ENCODE measurements at regions not wholly inside any gene's neighbourhood (a gene's known extent, or its start where the extent isn't known, plus 50 kb on each side); places are given as distances from the start of the nearest gene placed in this dataset.

DNA sequence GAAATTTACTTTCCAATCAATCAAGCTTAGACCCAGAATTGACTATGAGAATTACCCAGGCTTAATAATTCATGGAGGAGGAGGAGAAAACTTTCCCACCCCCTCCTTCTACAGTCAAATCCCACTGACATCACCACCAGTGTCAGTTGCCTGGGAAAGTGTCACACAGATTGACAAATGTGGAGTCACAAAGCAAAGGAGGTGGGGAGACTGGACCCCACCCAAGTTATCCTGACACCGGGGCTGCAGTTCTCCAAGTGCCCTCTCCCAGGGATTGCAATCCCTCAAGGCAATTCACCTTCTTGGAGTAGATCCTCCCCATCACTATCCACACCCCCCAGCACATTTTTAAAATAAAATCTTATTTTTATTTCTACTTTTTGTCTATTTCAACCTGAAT lies 100.2 kb upstream of the CDH11 start:
- Histone ChIP-seq H3K27me3 (replicated peaks in 1 of 4; ENCODE audit: control extremely low read depth in 1 of 4, control insufficient read depth in 3 of 4, insufficient read depth in 4 of 4, low read length in 3 of 4) (no peaks in the 10 kb centered on the region), H3K4me3 (ENCODE audit: control extremely low read depth in 1 of 5, extremely low read depth in 1 of 5, insufficient read depth in 1 of 5, low read depth in 2 of 5, low read length in 4 of 5) (no peak overlapping the region), H4K20me1 (ENCODE audit: control insufficient read depth, insufficient read depth, low read length, poor library complexity, severe bottlenecking) (no peaks in the 10 kb centered on the region), H3K9me3 (ENCODE audit: control extremely low read depth in 1 of 3, control insufficient read depth in 2 of 3, insufficient read depth in 1 of 3, low read length in 2 of 3) (no peaks in the 10 kb centered on the region), H3K27ac (ENCODE audit: low read length in 2 of 2) (no peak overlapping the region), H3K79me2 (ENCODE audit: control insufficient read depth, insufficient read depth, low read length) (no peaks in the 10 kb centered on the region), H3K4me2 (replicated peaks; ENCODE audit: low read depth, low read length, poor library complexity, severe bottlenecking) (no peak overlapping the region), H3K9ac (ENCODE audit: low read length) (no peak overlapping the region), H3K4me1 (ENCODE audit: control insufficient read depth in 2 of 2, insufficient read depth in 2 of 2, low read length in 2 of 2) (no peaks in the 10 kb centered on the region), H3K36me3 (replicated peaks in 1 of 2; ENCODE audit: control extremely low read depth in 1 of 2, control insufficient read depth in 1 of 2, extremely low read depth in 1 of 2, insufficient read depth in 2 of 2, low read length in 1 of 2) (no peaks in the 10 kb centered on the region), H2AFZ (ENCODE audit: insufficient read depth, low read depth, low read length, poor library complexity, severe bottlenecking) (no peak overlapping the region)
- 44% methylated on average over 1 of the region's 1 CpG for WGBS (ENCODE audit: insufficient coverage)
- CTCF ChIA-PET: no interaction called here
- Mint-ChIP-seq H3K4me3 (no peak overlapping the region), H3K4me1 (no peaks in the 10 kb centered on the region), H3K9me3 (ENCODE audit: insufficient read depth) (peaks cover 3% of the 10 kb centered on the region), H3K27me3 (no peaks in the 10 kb centered on the region), H3K27ac (no peak overlapping the region)
- POLR2A ChIA-PET: no interaction called here
- no peak for DNase-seq
- intact Hi-C loops (cut with micrococcal nuclease): no loop called here
- TF ChIP-seq, protein P1, sequence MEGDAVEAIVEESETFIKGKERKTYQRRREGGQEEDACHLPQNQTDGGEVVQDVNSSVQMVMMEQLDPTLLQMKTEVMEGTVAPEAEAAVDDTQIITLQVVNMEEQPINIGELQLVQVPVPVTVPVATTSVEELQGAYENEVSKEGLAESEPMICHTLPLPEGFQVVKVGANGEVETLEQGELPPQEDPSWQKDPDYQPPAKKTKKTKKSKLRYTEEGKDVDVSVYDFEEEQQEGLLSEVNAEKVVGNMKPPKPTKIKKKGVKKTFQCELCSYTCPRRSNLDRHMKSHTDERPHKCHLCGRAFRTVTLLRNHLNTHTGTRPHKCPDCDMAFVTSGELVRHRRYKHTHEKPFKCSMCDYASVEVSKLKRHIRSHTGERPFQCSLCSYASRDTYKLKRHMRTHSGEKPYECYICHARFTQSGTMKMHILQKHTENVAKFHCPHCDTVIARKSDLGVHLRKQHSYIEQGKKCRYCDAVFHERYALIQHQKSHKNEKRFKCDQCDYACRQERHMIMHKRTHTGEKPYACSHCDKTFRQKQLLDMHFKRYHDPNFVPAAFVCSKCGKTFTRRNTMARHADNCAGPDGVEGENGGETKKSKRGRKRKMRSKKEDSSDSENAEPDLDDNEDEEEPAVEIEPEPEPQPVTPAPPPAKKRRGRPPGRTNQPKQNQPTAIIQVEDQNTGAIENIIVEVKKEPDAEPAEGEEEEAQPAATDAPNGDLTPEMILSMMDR (IDR thresholded peaks at IDR 0.05): no peak
- no peak for TF ChIP-seq EZH2 (IDR thresholded peaks at IDR 0.05; ENCODE audit: borderline replicate concordance, insufficient read depth, low read depth, low read length, poor library complexity, severe bottlenecking)
- no peak for ATAC-seq (ENCODE audit: low read depth)

DNA sequence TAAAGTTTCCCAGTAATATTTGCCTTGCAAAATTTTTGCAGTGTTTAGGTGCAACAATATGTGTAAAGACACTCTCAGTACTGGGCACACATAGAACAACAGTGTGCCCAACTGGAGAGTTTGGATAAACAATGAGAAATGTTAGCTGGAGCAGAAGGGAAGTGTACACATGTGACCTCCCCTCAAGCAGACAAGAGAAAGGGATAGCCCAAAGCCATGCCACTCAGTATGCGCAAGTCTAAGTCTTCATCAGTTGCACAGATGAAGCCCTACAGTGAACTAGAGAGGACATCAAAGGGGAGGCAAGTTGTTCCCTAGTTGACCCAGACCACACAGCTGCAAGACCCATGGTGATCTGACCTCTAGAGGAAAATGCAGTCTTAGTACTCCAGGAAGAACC lies 97.9 kb upstream of the CDH11 start:
- Mint-ChIP-seq H3K27me3 (no peaks in the 10 kb centered on the region), H3K4me1 (no peaks in the 10 kb centered on the region), H3K9me3 (ENCODE audit: insufficient read depth) (no peaks in the 10 kb centered on the region), H3K4me3 (no peak overlapping the region), H3K27ac (no peak overlapping the region)
- Histone ChIP-seq H3K27me3 (replicated peaks in 1 of 4; ENCODE audit: control extremely low read depth in 1 of 4, control insufficient read depth in 3 of 4, insufficient read depth in 4 of 4, low read length in 3 of 4) (no peaks in the 10 kb centered on the region), H3K9ac (ENCODE audit: low read length) (no peak overlapping the region), H3K36me3 (replicated peaks in 1 of 2; ENCODE audit: control extremely low read depth in 1 of 2, control insufficient read depth in 1 of 2, extremely low read depth in 1 of 2, insufficient read depth in 2 of 2, low read length in 1 of 2) (no peaks in the 10 kb centered on the region), H2AFZ (ENCODE audit: insufficient read depth, low read depth, low read length, poor library complexity, severe bottlenecking) (no peak overlapping the region), H3K4me1 (ENCODE audit: control insufficient read depth in 2 of 2, insufficient read depth in 2 of 2, low read length in 2 of 2) (no peaks in the 10 kb centered on the region), H3K4me3 (ENCODE audit: control extremely low read depth in 1 of 5, extremely low read depth in 1 of 5, insufficient read depth in 1 of 5, low read depth in 2 of 5, low read length in 4 of 5) (no peak overlapping the region), H4K20me1 (ENCODE audit: control insufficient read depth, insufficient read depth, low read length, poor library complexity, severe bottlenecking) (no peaks in the 10 kb centered on the region), H3K79me2 (ENCODE audit: control insufficient read depth, insufficient read depth, low read length) (no peaks in the 10 kb centered on the region), H3K9me3 (ENCODE audit: control extremely low read depth in 1 of 3, control insufficient read depth in 2 of 3, insufficient read depth in 1 of 3, low read length in 2 of 3) (no peaks in the 10 kb centered on the region), H3K4me2 (replicated peaks; ENCODE audit: low read depth, low read length, poor library complexity, severe bottlenecking) (no peak overlapping the region), H3K27ac (ENCODE audit: low read length in 2 of 2) (no peak overlapping the region)
- WGBS (ENCODE audit: insufficient coverage): 80% methylated on average over 1 of the region's 1 CpG
- ChIA-PET POLR2A (no interaction called here), CTCF (no interaction called here)
- TF ChIP-seq, protein P1 (IDR thresholded peaks at IDR 0.05): no peak
- no peak for TF ChIP-seq EZH2 (IDR thresholded peaks at IDR 0.05; ENCODE audit: borderline replicate concordance, insufficient read depth, low read depth, low read length, poor library complexity, severe bottlenecking)
- ATAC-seq (ENCODE audit: low read depth) (no peak), DNase-seq (no peak)
- intact Hi-C loops (cut with micrococcal nuclease): no loop called here
